GM20000 (cell line): ENCODE measurements at regions not wholly inside any gene's neighbourhood (a gene's known extent, or its start where the extent isn't known, plus 50 kb on each side); places are given as distances from the start of the nearest gene placed in this dataset.

Experiments used
- DNase-seq: peaks from one replicate; pipeline ENCODE4 v3.0.0; 2012; ENCODE audit warnings: low spot score
- CTCF ChIP-seq: IDR thresholded peaks from 2 replicates; pipeline ENCODE4 v1.5.1; 2012; ENCODE audit warnings: mild to moderate bottlenecking, control low read depth; ENCODE audit errors: extremely low read depth, missing control alignments

- TF ChIP-seq CTCF = no peak
- DNase-seq = no peak
Measured at GRCh38 chr14:80146941-80147340, 64.4 kb downstream of the DIO2 start.

GRCh38 chr14:80136358-80136757 lies 74.9 kb downstream of the DIO2 start:
- DNase-seq = no peak
- no peak for TF ChIP-seq CTCF

- no peak for DNase-seq
- no peak for TF ChIP-seq CTCF
Measured at GRCh38 chr14:80135305-80136088, 75.8 kb downstream of the DIO2 start.

- TF ChIP-seq CTCF = no peak
- DNase-seq = no peak
Measured at GRCh38 chr14:80134321-80134720, 77.0 kb downstream of the DIO2 start.

GRCh38 chr14:80133457-80133856 lies 77.8 kb downstream of the DIO2 start:
- no peak for DNase-seq

GRCh38 chr14:80127466-80127865 lies 83.8 kb downstream of the DIO2 start:
- DNase-seq = no peak
- no peak for TF ChIP-seq CTCF

More at GRCh38 chr14:80133457-80133856, 77.8 kb downstream of the DIO2 start:
- TF ChIP-seq CTCF = no peak

- no peak for DNase-seq
- no peak for TF ChIP-seq CTCF
Measured at GRCh38 chr14:80124794-80125193, 86.5 kb downstream of the DIO2 start.
